GM21367 (cell line): ENCODE measurements at regions not wholly inside any gene's neighbourhood (a gene's known extent, or its start where the extent isn't known, plus 50 kb on each side); places are given as distances from the start of the nearest gene placed in this dataset.
"Not testable (repeated sequence)": the region's sequence is repeated elsewhere in the genome, so short reads cannot be mapped to it uniquely, and the experiment has no call there.

Experiments used
- ATAC-seq: cut with Tn5 transposase; IDR thresholded peaks from one replicate; pipeline ENCODE4 v1.9.1; 2021; ENCODE audit not compliant: unreplicated experiment

- ATAC-seq: no peak
Observed at GRCh38 chr21:23695443-23695842, 1911.8 kb downstream of the MRPL39 start.

- no peak for ATAC-seq
Observed at GRCh38 chr21:23694390-23694789, 1912.9 kb downstream of the MRPL39 start.

- ATAC-seq: no peak
Observed at GRCh38 chr21:23690316-23690715, 1917.0 kb downstream of the MRPL39 start.

DNA sequence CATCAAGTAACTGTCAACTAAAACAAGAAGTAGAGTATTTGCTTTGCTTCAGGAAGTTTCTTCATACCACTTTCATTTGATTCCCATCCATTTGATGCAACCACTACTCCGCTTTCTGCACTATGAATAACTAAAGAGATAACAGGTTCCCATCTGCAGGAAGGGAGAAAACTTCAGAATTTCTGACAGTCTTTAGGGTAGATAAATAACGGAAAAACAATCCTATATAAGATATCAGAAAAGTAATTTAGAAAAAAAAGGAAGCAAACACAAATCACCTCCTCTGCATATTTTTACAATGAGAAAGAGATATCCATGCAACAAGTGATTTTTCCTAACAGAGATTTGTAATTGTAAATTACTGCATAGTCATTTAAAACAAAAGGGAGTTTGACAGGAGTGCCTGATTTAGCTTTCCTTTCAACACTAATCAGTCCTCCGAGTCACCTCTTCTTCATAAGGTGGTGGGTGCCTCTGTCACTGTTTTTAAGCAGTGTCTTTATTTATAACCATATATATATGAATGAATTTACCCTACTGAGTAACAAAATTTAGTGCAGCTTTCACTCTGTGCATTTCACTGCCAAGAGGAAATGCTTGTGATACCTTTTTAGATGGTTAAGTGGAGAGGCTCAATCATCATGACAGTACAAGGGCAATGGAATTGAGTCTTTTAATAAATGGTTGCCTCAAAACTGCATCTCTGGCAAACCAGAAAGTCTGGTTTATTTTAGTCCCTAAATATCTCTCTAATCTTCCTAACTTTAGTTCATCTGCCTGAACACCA lies 1920.4 kb downstream of the MRPL39 start:
- no peak for ATAC-seq

DNA sequence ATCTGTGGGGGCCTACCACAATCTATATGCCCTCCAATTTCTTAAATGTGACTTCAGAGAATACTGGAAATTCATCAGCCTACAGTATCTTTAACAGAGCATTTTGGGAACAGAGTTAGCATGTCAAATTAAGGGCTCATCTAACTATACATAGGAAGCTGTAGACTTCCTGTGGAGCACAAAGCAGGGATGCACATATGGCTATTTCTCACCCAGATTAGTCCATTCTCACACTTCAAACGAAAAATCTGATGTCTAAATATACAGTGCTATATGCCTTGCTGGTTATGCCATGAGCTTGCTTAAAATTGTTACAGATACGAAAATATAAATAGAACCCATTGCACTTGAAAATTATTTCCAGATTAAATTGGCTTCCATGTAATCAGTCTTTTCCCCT lies 1922.8 kb downstream of the MRPL39 start:
- no peak for ATAC-seq

GRCh38 chr21:23664193-23664694 lies 1943.0 kb downstream of the MRPL39 start:
- ATAC-seq: no peak

DNA sequence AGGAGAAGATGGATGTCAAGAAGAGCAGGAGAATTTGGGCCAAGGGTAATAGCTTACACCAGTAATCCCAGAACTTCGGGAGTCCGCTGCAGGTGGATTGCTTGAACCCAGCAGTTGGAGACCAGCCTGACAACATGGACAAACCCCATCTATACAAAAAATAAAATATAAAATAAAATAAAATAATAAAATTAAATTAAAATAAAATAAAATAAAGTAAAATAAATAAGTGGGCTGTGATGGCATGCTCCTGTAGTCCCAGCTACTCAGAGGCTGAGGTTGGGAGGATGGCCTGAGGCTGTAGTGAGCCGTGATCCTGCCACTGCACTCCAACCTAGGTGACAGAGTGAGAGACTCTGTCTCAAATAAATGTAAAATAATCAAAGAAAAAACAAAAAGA lies 1946.7 kb downstream of the MRPL39 start:
- ATAC-seq: no peak

GRCh38 chr21:23644768-23645167 lies 1962.5 kb downstream of the MRPL39 start:
- ATAC-seq: no peak

GRCh38 chr21:23639721-23640120 lies 1967.6 kb downstream of the MRPL39 start:
- no peak for ATAC-seq

DNA sequence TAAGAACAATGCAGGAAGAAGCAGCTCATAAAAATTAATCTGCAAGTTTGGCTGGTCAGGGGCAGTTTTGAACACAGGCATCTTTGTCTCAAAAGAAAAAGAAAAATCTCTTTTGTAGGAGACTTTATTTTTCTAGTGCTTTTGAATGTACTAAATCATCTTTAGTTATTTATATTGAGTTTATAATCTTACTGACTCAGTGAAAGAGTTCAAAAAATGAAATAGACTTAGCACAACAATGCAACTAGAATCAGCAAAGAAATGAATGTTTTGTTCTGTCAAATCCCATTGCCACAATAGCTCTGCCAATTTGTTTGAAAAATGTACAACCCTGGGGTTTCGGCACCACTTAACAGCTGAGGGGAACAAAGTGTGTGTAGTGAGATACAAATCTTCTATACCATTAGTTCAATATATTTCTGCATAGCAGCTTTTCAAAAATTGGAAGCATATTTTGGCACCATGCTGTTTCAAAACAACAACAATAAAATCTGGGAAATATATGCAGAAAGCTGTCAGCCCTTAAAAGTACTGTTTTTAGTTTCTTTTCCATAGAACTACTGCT lies 1969.1 kb downstream of the MRPL39 start:
- ATAC-seq: no peak

DNA sequence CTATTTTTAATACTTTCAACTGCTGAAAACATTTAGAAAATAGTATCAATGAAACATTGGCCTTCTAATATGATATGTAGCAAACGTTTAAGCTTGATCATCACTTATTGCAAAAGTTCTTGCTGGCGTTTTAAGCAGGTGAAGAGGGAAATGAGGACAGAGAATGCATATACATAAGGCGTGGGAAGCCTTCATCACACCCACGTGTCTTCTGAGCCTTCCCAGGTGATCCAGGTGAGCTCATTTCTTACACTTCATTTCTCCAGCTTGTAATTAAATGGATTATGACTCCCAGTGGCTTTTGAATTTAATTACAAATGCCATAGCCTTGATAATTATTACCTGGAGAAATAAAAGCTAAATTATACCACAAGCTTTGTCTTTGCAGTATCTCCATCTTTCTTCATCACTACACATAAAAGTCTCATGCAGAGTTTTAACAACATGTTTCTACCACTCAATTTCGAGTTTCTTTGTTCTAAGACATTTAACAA lies 1973.8 kb downstream of the MRPL39 start:
- no peak for ATAC-seq

DNA sequence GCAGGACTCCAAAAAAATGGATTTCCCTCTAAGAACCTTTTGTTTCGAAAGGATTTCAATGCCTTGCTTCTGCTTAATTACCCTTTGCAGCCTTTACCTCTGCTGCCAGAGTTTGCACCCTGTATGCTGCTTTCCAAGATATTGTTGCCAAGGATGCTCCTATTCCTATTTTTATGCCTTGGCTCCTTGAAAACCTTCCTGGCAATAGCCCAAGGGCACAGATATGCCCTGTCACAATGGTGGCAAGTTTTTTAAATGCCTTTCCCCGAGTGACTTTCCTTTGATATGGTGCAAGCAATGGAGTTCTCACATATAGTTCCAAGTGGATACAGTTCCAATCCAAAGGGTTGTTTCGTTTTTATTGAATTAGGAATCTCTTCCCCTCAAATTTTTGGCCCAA lies 1983.0 kb downstream of the MRPL39 start:
- ATAC-seq: no peak

- no peak for ATAC-seq
Observed at GRCh38 chr21:23613014-23613413, 1994.3 kb downstream of the MRPL39 start.

GRCh38 chr21:23612210-23612609 lies 1995.1 kb downstream of the MRPL39 start:
- no peak for ATAC-seq

GRCh38 chr21:23607782-23608431 lies 1999.4 kb downstream of the MRPL39 start:
- no peak for ATAC-seq

- no peak for ATAC-seq
Observed at GRCh38 chr21:23601549-23601948, 2005.7 kb downstream of the MRPL39 start.

DNA sequence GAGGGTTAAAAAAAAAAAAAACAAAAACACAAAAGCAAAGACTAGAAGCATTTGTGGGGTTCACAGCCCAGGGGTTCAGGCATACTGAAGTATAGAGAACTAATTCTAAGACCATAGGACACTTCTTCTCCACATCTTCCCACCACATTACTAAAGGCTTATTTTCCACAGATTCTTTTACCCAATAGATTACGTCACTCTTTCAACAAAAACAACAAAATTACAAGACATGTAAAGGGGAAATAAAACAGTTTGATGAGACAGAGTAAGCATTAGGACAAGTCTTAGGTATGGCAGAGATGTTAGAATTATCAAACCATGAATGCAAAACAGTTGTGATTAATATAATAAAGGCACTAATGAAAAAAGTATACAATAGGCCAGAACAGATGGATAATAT lies 2013.7 kb downstream of the MRPL39 start:
- no peak for ATAC-seq

DNA sequence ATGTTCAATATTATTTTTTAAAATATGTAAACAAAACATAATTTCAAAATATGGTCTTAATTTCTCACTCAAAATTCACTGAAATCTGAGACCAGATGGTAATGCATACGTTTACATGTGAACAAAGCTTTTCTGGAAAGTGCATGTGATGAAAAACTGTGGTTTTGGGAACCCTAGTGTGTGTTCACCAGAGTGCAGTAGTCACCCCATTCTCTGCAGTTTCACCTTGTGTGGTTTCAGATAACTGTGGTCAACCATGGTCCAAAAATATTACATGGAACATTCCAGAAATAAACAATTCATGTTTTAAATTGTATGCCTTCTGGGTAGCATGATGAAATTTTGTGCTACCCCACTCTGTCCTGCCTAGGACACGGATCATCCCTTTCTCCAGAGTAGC lies 2021.9 kb downstream of the MRPL39 start:
- ATAC-seq: no peak

DNA sequence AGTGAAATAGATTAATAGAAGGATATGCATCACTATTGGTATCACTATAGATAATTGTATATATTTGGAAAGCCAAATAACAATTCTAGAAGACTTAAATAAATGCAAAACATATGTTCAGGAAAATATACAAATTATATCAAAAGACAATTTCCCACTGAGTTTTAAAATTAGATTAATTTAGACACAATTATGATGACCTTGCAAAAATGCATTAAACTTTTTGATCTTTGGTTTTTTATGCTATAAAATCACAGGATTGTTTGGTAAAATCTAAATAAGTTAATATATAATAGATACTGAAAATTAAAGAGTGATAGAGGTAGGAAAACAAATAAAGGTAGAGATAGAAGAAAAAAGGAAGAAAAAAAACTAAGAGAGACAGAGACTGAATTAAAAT lies 2027.7 kb downstream of the MRPL39 start:
- ATAC-seq: no peak

GRCh38 chr21:23578027-23578426 lies 2029.3 kb downstream of the MRPL39 start:
- ATAC-seq: no peak

GRCh38 chr21:23574932-23575331 lies 2032.3 kb downstream of the MRPL39 start:
- no peak for ATAC-seq

GRCh38 chr21:23548924-23549323 lies 2058.4 kb downstream of the MRPL39 start:
- not testable (repeated sequence) for ATAC-seq
